SK-N-SH (cell line): ENCODE measurements at regions not wholly inside any gene's neighbourhood (a gene's known extent, or its start where the extent isn't known, plus 50 kb on each side); places are given as distances from the start of the nearest gene placed in this dataset.

Source experiments
- CTCF ChIA-PET: fragments of 300-600, 350-600 bp; formaldehyde crosslinking; extraction: SDS; loops from one replicate; lab custom pipeline; 2021; lab: Yijun Ruan, JAX
- POLR2A ChIA-PET: fragments of 350-600 bp; sonication (Branson Sonifier 250); formaldehyde crosslinking; extraction: SDS; loops from one replicate; lab custom pipeline; 2020; ENCODE audit warnings: antibody characterized with exemption, inconsistent platforms; lab: Yijun Ruan, JAX
- DNase-seq: peaks from one replicate; pipeline ENCODE4 v3.0.0; 2012
- H2AFZ ChIP-seq: fragments of 200-600 bp; sonication (generic); 2 replicates; pipeline ENCODE4 v1.8.1; 2016; ENCODE audit warnings: antibody characterized with exemption, mild to moderate bottlenecking, low read depth
- H3F3A ChIP-seq: fragments of 200-600 bp; sonication (generic); replicated peaks from 2 replicates; pipeline ENCODE3; 2016; ENCODE audit warnings: antibody characterized with exemption, mild to moderate bottlenecking; ENCODE audit not compliant: insufficient read depth
- H3K27ac ChIP-seq, 2 experiments: fragments of 200-500 bp in 1 of 2; fragments of 200-600 bp in 1 of 2; sonication (Bioruptor generic) in 1 of 2; sonication (generic), shearing (Covaris generic) in 1 of 2; 2 replicates each; pipeline versions ENCODE4 v1.5.1 to v1.6.1; 2014 to 2016; ENCODE audit warnings: low read depth in 2 of 2, inconsistent platforms in 1 of 2, low read length in 1 of 2, mild to moderate bottlenecking in 1 of 2, mixed read lengths in 1 of 2
- H3K27me3 ChIP-seq: fragments of 200-600 bp; sonication (generic), shearing (Covaris generic); 2 replicates; pipeline ENCODE4 v1.6.1; 2016; ENCODE audit warnings: mixed run types; ENCODE audit not compliant: insufficient read depth
- H3K36me3 ChIP-seq, 2 experiments: fragments of 200-500 bp in 1 of 2; fragments of 200-600 bp in 1 of 2; sonication (Bioruptor generic) in 1 of 2; sonication (generic) in 1 of 2; replicated peaks in 1 of 2; 2 replicates each; pipeline versions ENCODE3 to v1.5.1; 2014 to 2016; ENCODE audit warnings: low read length in 1 of 2, mild to moderate bottlenecking in 1 of 2; ENCODE audit not compliant: insufficient read depth in 2 of 2, control insufficient read depth in 1 of 2
- H3K4me1 ChIP-seq, 2 experiments: fragments of 200-500 bp in 1 of 2; fragments of 200-600 bp in 1 of 2; sonication (Bioruptor generic) in 1 of 2; sonication (generic), shearing (Covaris generic) in 1 of 2; 2 replicates each; pipeline versions ENCODE4 v1.5.1 to v1.6.1; 2014 to 2016; ENCODE audit warnings: low read depth in 1 of 2, low read length in 1 of 2, mixed run types in 1 of 2; ENCODE audit not compliant: insufficient read depth in 2 of 2, control insufficient read depth in 1 of 2
- H3K4me2 ChIP-seq: fragments of 200-600 bp; sonication (generic), shearing (Covaris generic); 2 replicates; pipeline ENCODE4 v1.6.1; 2017; ENCODE audit warnings: mixed run types
- H3K4me3 ChIP-seq, 2 experiments: fragments of 200-500 bp in 1 of 2; fragments of 200-600 bp in 1 of 2; sonication (Bioruptor generic) in 1 of 2; sonication (generic), shearing (Covaris generic) in 1 of 2; 2 replicates each; pipeline versions ENCODE4 v1.5.1 to v1.8.1; 2014 to 2016; ENCODE audit warnings: low read depth in 2 of 2, inconsistent platforms in 1 of 2, low read length in 1 of 2, mild to moderate bottlenecking in 1 of 2, mixed read lengths in 1 of 2, moderate library complexity in 1 of 2
- H3K79me2 ChIP-seq: fragments of 200-600 bp; sonication (generic); 2 replicates; pipeline ENCODE4 v1.8.1; 2017; ENCODE audit warnings: mild to moderate bottlenecking; ENCODE audit not compliant: insufficient read depth
- H3K9ac ChIP-seq: fragments of 200-600 bp; sonication (generic); 2 replicates; pipeline ENCODE4 v1.6.1; 2017; ENCODE audit warnings: mixed run types
- H3K9me2 ChIP-seq: fragments of 200-600 bp; sonication (generic); 2 replicates; pipeline ENCODE4 v1.6.1; 2017; ENCODE audit warnings: mixed run types
- H3K9me3 ChIP-seq: fragments of 200-600 bp; sonication (generic); 2 replicates; pipeline ENCODE4 v1.6.1; 2017; ENCODE audit warnings: mixed run types, mild to moderate bottlenecking, moderate library complexity
- H4K20me1 ChIP-seq: fragments of 200-600 bp; sonication (generic); 2 replicates; pipeline ENCODE4 v1.6.1; 2017; ENCODE audit warnings: mild to moderate bottlenecking, mixed run types; ENCODE audit not compliant: insufficient read depth
- CHD2 ChIP-seq: fragments of 150-350 bp; IDR thresholded peaks from 2 replicates; pipeline ENCODE4 v1.6.1; 2018; ENCODE audit warnings: low read length; ENCODE audit not compliant: partially characterized antibody
- CTCF ChIP-seq: fragments of 200-600 bp; sonication (generic); IDR thresholded peaks from 2 replicates; pipeline ENCODE4 v1.6.1; 2017; ENCODE audit warnings: antibody characterized with exemption, mild to moderate bottlenecking, moderate library complexity
- ELF1 ChIP-seq: IDR thresholded peaks from 2 replicates; pipeline ENCODE4 v1.4.0; 2012
- EZH2phosphoT487 ChIP-seq: fragments of 200-600 bp; sonication (generic); IDR thresholded peaks from 2 replicates; pipeline ENCODE4 v1.6.1; 2017; ENCODE audit warnings: low read depth, mixed run types, mild to moderate bottlenecking, antibody characterized with exemption, moderate library complexity, borderline replicate concordance
- FOXJ3 ChIP-seq: sonication (generic); formaldehyde crosslinking; IDR thresholded peaks from 2 replicates; pipeline ENCODE4 v1.5.1; 2020; ENCODE audit warnings: mild to moderate bottlenecking, missing genetic modification reagents
- FOXM1 ChIP-seq: IDR thresholded peaks from 2 replicates; pipeline ENCODE4 v1.4.0; 2012; ENCODE audit warnings: low read depth, mild to moderate bottlenecking
- GABPA ChIP-seq: IDR thresholded peaks from 2 replicates; pipeline ENCODE4 v1.4.0; 2012; ENCODE audit warnings: low read depth, mild to moderate bottlenecking
- JUND ChIP-seq: IDR thresholded peaks from 2 replicates; pipeline ENCODE4 v1.4.0; 2012
- MEF2A ChIP-seq: IDR thresholded peaks from 2 replicates; pipeline ENCODE4 v1.4.0; 2012; ENCODE audit warnings: low read depth, borderline replicate concordance
- MXI1 ChIP-seq: IDR thresholded peaks from 2 replicates; pipeline ENCODE4 v1.6.1; 2012; ENCODE audit warnings: mild to moderate bottlenecking, low read depth, low read length, improper control_type of control experiment
- NRF1 ChIP-seq: IDR thresholded peaks from 2 replicates; pipeline ENCODE4 v1.6.1; 2012; ENCODE audit warnings: low read depth, mild to moderate bottlenecking, low read length
- RCOR1 ChIP-seq: fragments of 150-350 bp; IDR thresholded peaks from 2 replicates; pipeline ENCODE4 v1.6.1; 2017; ENCODE audit warnings: antibody characterized with exemption, low read length
- RFX5 ChIP-seq: IDR thresholded peaks from 2 replicates; pipeline ENCODE4 v1.6.1; 2012; ENCODE audit warnings: mild to moderate bottlenecking, improper control_type of control experiment, low read length
- RXRA ChIP-seq: IDR thresholded peaks from 2 replicates; pipeline ENCODE4 v1.4.0; 2012; ENCODE audit warnings: low read depth, mild to moderate bottlenecking, borderline replicate concordance
- SIN3A ChIP-seq: IDR thresholded peaks from 2 replicates; pipeline ENCODE4 v1.6.1; 2012; ENCODE audit warnings: low read depth, mild to moderate bottlenecking, low read length, moderate library complexity, borderline replicate concordance
- SMC3 ChIP-seq: IDR thresholded peaks from 2 replicates; pipeline ENCODE4 v1.6.1; 2012; ENCODE audit warnings: low read depth, low read length, improper control_type of control experiment
- TCF12 ChIP-seq: IDR thresholded peaks from 2 replicates; pipeline ENCODE4 v1.4.0; 2012
- USF1 ChIP-seq: IDR thresholded peaks from 2 replicates; pipeline ENCODE4 v1.4.0; 2012; ENCODE audit warnings: low read depth, borderline replicate concordance
- YY1 ChIP-seq: IDR thresholded peaks from 2 replicates; pipeline ENCODE4 v1.4.0; 2012; ENCODE audit warnings: low read depth, mild to moderate bottlenecking
- ZBTB33 ChIP-seq: IDR thresholded peaks from 2 replicates; pipeline ENCODE4 v1.4.0; 2012; ENCODE audit warnings: low read depth, borderline replicate concordance
- WGBS: methylation state at CpG from one replicate; pipeline ENCODE4 v1.1.6; 2017; ENCODE audit warnings: low lambda C conversion rate; 5-methylcytosine and 5-hydroxymethylcytosine counted together

GRCh38 chr6:63510353-63510686, 62.0 kb upstream of the LOC128125822 start:
- Histone ChIP-seq H3K4me2 (no peak overlapping the region), H3K79me2 (no peaks in the 10 kb centered on the region), H3K9me2 (no peaks in the 10 kb centered on the region), H3K9me3 (no peaks in the 10 kb centered on the region), H2AFZ (peak overlapping the region; percentile 49; the same call in 1 of the 2 replicates), H3K27me3 (no peaks in the 10 kb centered on the region), H4K20me1 (no peaks in the 10 kb centered on the region), H3K4me3 (no peak overlapping the region), H3K36me3 (no peaks in the 10 kb centered on the region), H3F3A (no peaks in the 10 kb centered on the region), H3K27ac (no peak overlapping the region), H3K4me1 (no peaks in the 10 kb centered on the region), H3K9ac (no peak overlapping the region)
- WGBS = 35% methylated on average over 2 of the region's 2 CpGs
- DNase-seq = no peak
- POLR2A ChIA-PET = no interaction called here
- TF ChIP-seq CTCF (no peak), ELF1 (no peak), FOXJ3 (CRISPR knock-in tag) (no peak), RXRA (no peak), JUND (no peak), EZH2phosphoT487 (no peak), MEF2A (no peak), RCOR1 (no peak), TCF12 (no peak), YY1 (no peak), CHD2 (no peak), SIN3A (no peak), ZBTB33 (no peak)
- CTCF ChIA-PET = no interaction called here

GRCh38 chr6:63510849-63511248, 61.4 kb upstream of the LOC128125822 start:
- ChIA-PET POLR2A (no interaction called here), CTCF (no interaction called here)
- Histone ChIP-seq H3K36me3 (no peaks in the 10 kb centered on the region), H3K4me3 (no peak overlapping the region), H3F3A (no peaks in the 10 kb centered on the region), H3K27ac (no peak overlapping the region), H3K9ac (no peak overlapping the region), H4K20me1 (no peaks in the 10 kb centered on the region), H3K9me2 (no peaks in the 10 kb centered on the region), H3K4me2 (no peak overlapping the region), H2AFZ (no peak overlapping the region), H3K9me3 (no peaks in the 10 kb centered on the region), H3K27me3 (no peaks in the 10 kb centered on the region), H3K4me1 (no peaks in the 10 kb centered on the region), H3K79me2 (no peaks in the 10 kb centered on the region)
- WGBS = 89% methylated on average over 4 of the region's 4 CpGs
- DNase-seq = no peak
- no peak for TF ChIP-seq NRF1
- TF ChIP-seq MXI1 = no peak
- no peak for TF ChIP-seq CHD2
- TF ChIP-seq SMC3 = no peak
- TF ChIP-seq RFX5 = no peak
- TF ChIP-seq FOXM1 = no peak
- TF ChIP-seq GABPA = no peak
- no peak for TF ChIP-seq USF1
- no peak for TF ChIP-seq FOXJ3 (CRISPR knock-in tag)
- TF ChIP-seq JUND = no peak
- no peak for TF ChIP-seq MEF2A
- no peak for TF ChIP-seq CTCF
- no peak for TF ChIP-seq SIN3A
- no peak for TF ChIP-seq ELF1
